ENCODE measurements at regions not wholly inside any gene's neighbourhood (a gene's known extent, or its start where the extent isn't known, plus 50 kb on each side); places are given as distances from the start of the nearest gene placed in this dataset.
A peak's percentile ranks its signal among the peaks of the same experiment; 100 is the strongest.
"Not testable (repeated sequence)": the region's sequence is repeated elsewhere in the genome, so short reads cannot be mapped to it uniquely, and the experiment has no call there.

DNA sequence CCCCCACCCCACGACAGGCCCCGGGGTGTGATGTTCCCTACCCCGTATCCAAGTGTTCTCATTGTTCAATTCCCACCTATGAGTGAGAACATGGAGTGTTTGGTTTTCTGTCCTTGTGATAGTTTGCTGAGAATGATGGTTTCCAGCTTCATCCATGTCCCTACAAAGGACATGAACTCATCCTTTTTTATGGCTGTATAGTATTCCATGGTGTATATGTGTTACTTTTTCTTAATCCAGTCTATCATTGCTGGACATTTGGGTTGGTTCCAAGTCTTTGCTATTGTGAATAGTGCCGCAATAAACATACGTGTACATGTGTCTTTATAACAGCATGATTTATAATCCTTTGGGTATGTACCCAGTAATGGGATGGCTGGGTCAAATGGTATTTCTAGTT is 99.3 kb upstream of the RNU6-1 start:
- H3K4me3 ChIP-seq (ENCODE audit: low read depth, low read length); POLR2A ChIA-PET; H3K27ac ChIP-seq (ENCODE audit: extremely low read depth, low read depth, low read length); H3K9me3 ChIP-seq (ENCODE audit: control insufficient read depth, insufficient read depth, low read depth, low read length); H3K36me3 ChIP-seq (ENCODE audit: control insufficient read depth in 2 of 2, insufficient read depth in 1 of 2, low read length in 2 of 2); CTCF ChIA-PET; H3K4me1 ChIP-seq (ENCODE audit: control insufficient read depth, insufficient read depth, low read length): not testable (repeated sequence)
- TF ChIP-seq, protein P1, sequence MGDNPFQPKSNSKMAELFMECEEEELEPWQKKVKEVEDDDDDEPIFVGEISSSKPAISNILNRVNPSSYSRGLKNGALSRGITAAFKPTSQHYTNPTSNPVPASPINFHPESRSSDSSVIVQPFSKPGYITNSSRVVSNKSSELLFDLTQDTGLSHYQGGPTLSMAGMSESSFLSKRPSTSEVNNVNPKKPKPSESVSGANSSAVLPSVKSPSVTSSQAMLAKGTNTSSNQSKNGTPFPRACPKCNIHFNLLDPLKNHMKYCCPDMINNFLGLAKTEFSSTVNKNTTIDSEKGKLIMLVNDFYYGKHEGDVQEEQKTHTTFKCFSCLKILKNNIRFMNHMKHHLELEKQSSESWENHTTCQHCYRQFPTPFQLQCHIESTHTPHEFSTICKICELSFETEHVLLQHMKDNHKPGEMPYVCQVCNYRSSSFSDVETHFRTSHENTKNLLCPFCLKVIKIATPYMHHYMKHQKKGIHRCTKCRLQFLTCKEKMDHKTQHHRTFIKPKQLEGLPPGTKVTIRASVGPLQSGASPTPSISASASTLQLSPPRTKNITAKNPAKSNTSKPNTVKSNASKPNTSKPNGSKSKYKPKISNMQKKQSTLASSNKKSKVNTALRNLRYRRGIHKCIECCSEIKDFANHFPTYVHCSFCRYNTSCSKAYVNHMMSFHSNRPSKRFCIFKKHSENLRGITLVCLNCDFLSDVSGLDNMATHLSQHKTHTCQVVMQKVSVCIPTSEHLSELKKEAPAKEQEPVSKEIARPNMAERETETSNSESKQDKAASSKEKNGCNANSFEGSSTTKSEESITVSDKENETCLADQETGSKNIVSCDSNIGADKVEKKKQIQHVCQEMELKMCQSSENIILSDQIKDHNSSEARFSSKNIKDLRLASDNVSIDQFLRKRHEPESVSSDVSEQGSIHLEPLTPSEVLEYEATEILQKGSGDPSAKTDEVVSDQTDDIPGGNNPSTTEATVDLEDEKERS (tag by site-specific recombination; IDR thresholded peaks at IDR 0.05) = 0 out of 2 replicates have a peak, but pooled peaks have one; percentile 24
- TF ChIP-seq, protein P2, sequence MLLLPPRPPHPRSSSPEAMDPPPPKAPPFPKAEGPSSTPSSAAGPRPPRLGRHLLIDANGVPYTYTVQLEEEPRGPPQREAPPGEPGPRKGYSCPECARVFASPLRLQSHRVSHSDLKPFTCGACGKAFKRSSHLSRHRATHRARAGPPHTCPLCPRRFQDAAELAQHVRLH (tag by site-specific recombination; IDR thresholded peaks at IDR 0.05) = peak; percentile 60
- peak; percentile 97 for TF ChIP-seq ZNF146 (tag by site-specific recombination; IDR thresholded peaks at IDR 0.05)

DNA sequence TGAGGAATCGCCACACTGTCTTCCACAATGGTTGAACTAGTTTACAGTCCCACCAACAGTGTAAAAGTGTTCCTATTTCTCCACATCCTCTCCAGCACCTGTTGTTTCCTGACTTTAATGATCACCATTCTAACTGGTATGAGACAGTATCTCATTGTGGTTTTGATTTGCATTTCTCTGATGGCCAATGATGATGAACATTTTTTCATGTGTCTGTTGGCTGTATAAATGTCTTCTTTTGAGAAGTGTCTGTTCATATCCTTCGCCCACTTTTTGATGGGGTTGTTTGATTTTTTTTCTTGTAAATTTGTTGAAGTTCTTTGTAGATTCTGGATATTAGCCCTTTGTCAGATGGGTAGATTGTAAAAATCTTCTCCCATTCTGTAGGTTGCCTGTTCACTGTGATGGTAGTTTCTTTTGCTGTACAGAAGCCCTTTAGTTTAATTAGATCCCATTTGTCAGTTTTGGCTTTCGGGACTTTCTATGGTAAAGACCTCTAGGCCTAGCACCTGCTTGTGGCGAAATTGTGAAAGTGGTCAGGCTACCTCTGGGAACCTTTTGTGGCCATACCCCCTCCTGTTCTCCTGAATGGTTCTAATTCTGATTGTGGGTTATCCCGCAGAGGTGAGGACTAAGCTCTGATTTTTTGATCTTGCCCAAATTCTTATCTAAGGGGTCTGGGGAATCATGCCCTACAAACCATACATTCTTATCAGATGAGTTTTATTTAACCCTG is 99.9 kb upstream of the RNU6-1 start:
- CTCF ChIA-PET = interaction anchor here (0.7 kb wide), 1 partner anchor 214 kb away, joined by 3 read pairs; no protein-coding TSS in a partner anchor
- H3K4me1 ChIP-seq (ENCODE audit: control insufficient read depth, insufficient read depth, low read length); H3K27ac ChIP-seq (ENCODE audit: extremely low read depth, low read depth, low read length); H3K36me3 ChIP-seq (ENCODE audit: control insufficient read depth in 2 of 2, insufficient read depth in 1 of 2, low read length in 2 of 2); H3K4me3 ChIP-seq (ENCODE audit: low read depth, low read length); H3K9me3 ChIP-seq (ENCODE audit: control insufficient read depth, insufficient read depth, low read depth, low read length); POLR2A ChIA-PET: not testable (repeated sequence)
- peak; percentile 59 for TF ChIP-seq SCRT2 (tag by site-specific recombination; IDR thresholded peaks at IDR 0.05)

DNA sequence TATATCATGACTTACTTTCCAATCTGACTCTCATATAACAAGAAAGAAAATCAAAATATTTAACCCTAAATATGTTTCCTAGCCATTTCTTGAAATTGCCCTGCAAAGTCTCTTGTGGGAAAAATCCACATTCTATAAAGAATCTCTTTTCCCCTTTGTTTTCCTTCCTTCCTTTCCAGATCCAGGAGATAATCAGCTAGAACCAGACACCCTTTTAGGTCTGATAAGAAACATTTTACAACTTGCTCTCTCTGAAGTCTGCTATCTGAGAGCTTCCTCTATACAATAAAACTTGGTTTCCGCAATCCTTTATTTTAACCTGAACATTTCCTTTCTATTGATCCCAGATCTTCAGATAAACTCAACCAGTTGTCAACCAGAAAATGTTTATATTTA is 100.5 kb upstream of the RNU6-1 start:
- Histone ChIP-seq H3K36me3 (ENCODE audit: control insufficient read depth in 2 of 2, insufficient read depth in 1 of 2, low read length in 2 of 2) (no peaks in the 10 kb centered on the region), H3K9me3 (ENCODE audit: control insufficient read depth, insufficient read depth, low read depth, low read length) (no peaks in the 10 kb centered on the region), H3K4me3 (ENCODE audit: low read depth, low read length) (no peak overlapping the region), H3K4me1 (ENCODE audit: control insufficient read depth, insufficient read depth, low read length) (no peaks in the 10 kb centered on the region), H3K27ac (ENCODE audit: extremely low read depth, low read depth, low read length) (no peak overlapping the region)
- TF ChIP-seq ZNF792 (tag by site-specific recombination; IDR thresholded peaks at IDR 0.05) (no peak), ZNF654 (tag by site-specific recombination; IDR thresholded peaks at IDR 0.05; ENCODE audit: low read depth) (no peak), ZBTB7A (tag by site-specific recombination; IDR thresholded peaks at IDR 0.05; ENCODE audit: low read depth) (no peak), GLI2 (tag by site-specific recombination; IDR thresholded peaks at IDR 0.05; ENCODE audit: borderline replicate concordance, low read depth) (no peak), ZBTB1 (tag by site-specific recombination; IDR thresholded peaks at IDR 0.05) (no peak), ZNF239 (tag by site-specific recombination; IDR thresholded peaks at IDR 0.05) (no peak)
- TF ChIP-seq, protein P3, sequence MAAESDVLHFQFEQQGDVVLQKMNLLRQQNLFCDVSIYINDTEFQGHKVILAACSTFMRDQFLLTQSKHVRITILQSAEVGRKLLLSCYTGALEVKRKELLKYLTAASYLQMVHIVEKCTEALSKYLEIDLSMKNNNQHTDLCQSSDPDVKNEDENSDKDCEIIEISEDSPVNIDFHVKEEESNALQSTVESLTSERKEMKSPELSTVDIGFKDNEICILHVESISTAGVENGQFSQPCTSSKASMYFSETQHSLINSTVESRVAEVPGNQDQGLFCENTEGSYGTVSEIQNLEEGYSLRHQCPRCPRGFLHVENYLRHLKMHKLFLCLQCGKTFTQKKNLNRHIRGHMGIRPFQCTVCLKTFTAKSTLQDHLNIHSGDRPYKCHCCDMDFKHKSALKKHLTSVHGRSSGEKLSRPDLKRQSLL (tag by site-specific recombination; IDR thresholded peaks at IDR 0.05) = no peak
- TF ChIP-seq, protein P1 (tag by site-specific recombination; IDR thresholded peaks at IDR 0.05) = no peak
- ChIA-PET POLR2A (no interaction called here), CTCF (interaction anchor here (0.7 kb wide), 1 partner anchor 213 kb away, joined by 3 read pairs; no protein-coding TSS in a partner anchor)

Measured in HEK293 (cell line).